GM23338 (cell line): ENCODE measurements at regions not wholly inside any gene's neighbourhood (a gene's known extent, or its start where the extent isn't known, plus 50 kb on each side); places are given as distances from the start of the nearest gene placed in this dataset.

Experiments
- ATAC-seq: fragments of 200-7000 bp; cut with Tn5 transposase; 3 replicates; pipeline ENCODE4 v1.9.1; 2020
- DNase-seq: peaks from one replicate; pipeline ENCODE4 v3.0.0-alpha.2; 2015; ENCODE audit warnings: low spot score
- H2AFZ ChIP-seq: fragments of 200-600 bp; sonication (generic); 2 replicates; pipeline ENCODE4 v1.8.0; 2016; ENCODE audit warnings: antibody characterized with exemption, mild to moderate bottlenecking, moderate library complexity
- H3F3A ChIP-seq: fragments of 200-600 bp; sonication (generic); replicated peaks from 2 replicates; pipeline ENCODE4 v1.8.0; 2017; ENCODE audit warnings: antibody characterized with exemption, mixed run types, low read depth
- H3K27ac ChIP-seq: fragments of 200-600 bp; sonication (generic); 2 replicates; pipeline ENCODE4 v1.6.1; 2016; ENCODE audit warnings: low read depth
- H3K27me3 ChIP-seq: fragments of 200-600 bp; sonication (generic); 2 replicates; pipeline ENCODE4 v1.8.0; 2016; ENCODE audit warnings: mild to moderate bottlenecking, mixed run types, moderate library complexity; ENCODE audit not compliant: insufficient read depth
- H3K36me3 ChIP-seq: fragments of 200-600 bp; sonication (generic); 2 replicates; pipeline ENCODE4 v1.8.0; 2016; ENCODE audit warnings: mild to moderate bottlenecking; ENCODE audit not compliant: insufficient read depth
- H3K4me1 ChIP-seq: fragments of 200-600 bp; sonication (generic); 2 replicates; pipeline ENCODE4 v1.8.0; 2016; ENCODE audit warnings: mild to moderate bottlenecking, moderate library complexity; ENCODE audit not compliant: insufficient read depth
- H3K4me2 ChIP-seq: fragments of 200-600 bp; sonication (generic); 2 replicates; pipeline ENCODE4 v1.7.1; 2017; ENCODE audit warnings: mixed run types
- H3K4me3 ChIP-seq: fragments of 200-600 bp; sonication (generic); 2 replicates; pipeline ENCODE4 v1.6.1; 2016; ENCODE audit warnings: mixed run types
- H3K79me2 ChIP-seq: fragments of 200-600 bp; sonication (generic); replicated peaks from 2 replicates; pipeline ENCODE4 v1.8.0; 2017; ENCODE audit warnings: mild to moderate bottlenecking; ENCODE audit not compliant: insufficient read depth
- H3K9me2 ChIP-seq: fragments of 200-600 bp; sonication (generic); 2 replicates; pipeline ENCODE4 v1.8.0; 2017; ENCODE audit not compliant: insufficient read depth
- H4K20me1 ChIP-seq: fragments of 200-600 bp; sonication (generic); replicated peaks from 2 replicates; pipeline ENCODE4 v1.8.0; 2017; ENCODE audit warnings: mild to moderate bottlenecking; ENCODE audit not compliant: insufficient read depth
- H3K27ac Mint-ChIP-seq: 2 replicates; pipeline ENCODE4 v1.8.0; 2020; ENCODE audit warnings: inconsistent platforms, mild to moderate bottlenecking, moderate library complexity, mixed read lengths
- H3K27me3 Mint-ChIP-seq: 3 replicates; pipeline ENCODE4 v1.8.0; 2022; ENCODE audit warnings: low read depth, mild to moderate bottlenecking, moderate library complexity, mixed read lengths, inconsistent platforms; ENCODE audit not compliant: insufficient read depth, poor library complexity
- H3K36me3 Mint-ChIP-seq: 3 replicates; pipeline ENCODE4 v1.8.0; 2021; ENCODE audit warnings: low read depth, mild to moderate bottlenecking, inconsistent platforms, moderate library complexity, mixed read lengths
- H3K4me1 Mint-ChIP-seq: 3 replicates; pipeline ENCODE4 v1.8.0; 2020; ENCODE audit warnings: mild to moderate bottlenecking, inconsistent platforms, mixed read lengths
- H3K4me3 Mint-ChIP-seq: 3 replicates; pipeline ENCODE4 v1.8.0; 2021; ENCODE audit warnings: moderate library complexity, mild to moderate bottlenecking, inconsistent platforms, mixed read lengths
- H3K9me3 Mint-ChIP-seq: 3 replicates; pipeline ENCODE4 v1.8.0; 2020; ENCODE audit warnings: moderate library complexity, mild to moderate bottlenecking, inconsistent platforms, mixed read lengths
- CREB1 ChIP-seq: fragments of 250-450 bp; sonication (Bioruptor Pico); IDR thresholded peaks from 2 replicates; pipeline ENCODE4 v1.5.0; 2020; ENCODE audit warnings: low read depth, mild to moderate bottlenecking, moderate library complexity
- EZH2 ChIP-seq: fragments of 200-600 bp; sonication (generic); IDR thresholded peaks from one replicate; pipeline ENCODE4 v1.8.0; 2017; ENCODE audit warnings: antibody characterized with exemption, mild to moderate bottlenecking, low read depth; ENCODE audit not compliant: unreplicated experiment
- EZH2phosphoT487 ChIP-seq: fragments of 200-600 bp; sonication (generic); IDR thresholded peaks from one replicate; pipeline ENCODE4 v1.8.1; 2018; ENCODE audit warnings: antibody characterized with exemption; ENCODE audit not compliant: unreplicated experiment
- JUNB ChIP-seq: IDR thresholded peaks from one replicate; pipeline ENCODE4 v1.6.1; 2016; ENCODE audit warnings: antibody characterized with exemption; ENCODE audit not compliant: unreplicated experiment
- POLR2AphosphoS5 ChIP-seq: IDR thresholded peaks from 2 replicates; pipeline ENCODE4 v1.6.1; 2016; ENCODE audit warnings: antibody characterized with exemption, low read depth
- STAT1 ChIP-seq: IDR thresholded peaks from one replicate; pipeline ENCODE4 v1.6.1; 2016; ENCODE audit warnings: antibody characterized with exemption; ENCODE audit not compliant: unreplicated experiment
- ZNF114 ChIP-seq: fragments of 250-450 bp; sonication (Bioruptor Pico); IDR thresholded peaks from 2 replicates; pipeline ENCODE4 v1.5.0; 2020; ENCODE audit warnings: mild to moderate bottlenecking, moderate library complexity
- ZNF331 ChIP-seq: fragments of 250-450 bp; sonication (Bioruptor Pico); IDR thresholded peaks from 2 replicates; pipeline ENCODE4 v1.5.0; 2020; ENCODE audit warnings: low read depth, mild to moderate bottlenecking, moderate library complexity
- TF ChIP-seq, protein P1 (sequence below), 2 experiments: fragments of 200-600 bp in 1 of 2; sonication (generic) in 1 of 2; conservative IDR thresholded peaks; 2 replicates each; pipeline versions ENCODE4 v1.5.1 to v1.6.1; 2016 to 2017; ENCODE audit warnings: antibody characterized with exemption in 2 of 2, low read depth in 2 of 2, mild to moderate bottlenecking in 2 of 2, moderate library complexity in 1 of 2
- TF ChIP-seq, protein P2 (sequence below): IDR thresholded peaks from 2 replicates; pipeline ENCODE4 v1.6.1; 2016; ENCODE audit warnings: antibody characterized with exemption
- TF ChIP-seq, protein P3 (sequence below): IDR thresholded peaks from one replicate; pipeline ENCODE4 v1.6.1; 2018; ENCODE audit warnings: antibody characterized with exemption; ENCODE audit not compliant: unreplicated experiment

DNA sequence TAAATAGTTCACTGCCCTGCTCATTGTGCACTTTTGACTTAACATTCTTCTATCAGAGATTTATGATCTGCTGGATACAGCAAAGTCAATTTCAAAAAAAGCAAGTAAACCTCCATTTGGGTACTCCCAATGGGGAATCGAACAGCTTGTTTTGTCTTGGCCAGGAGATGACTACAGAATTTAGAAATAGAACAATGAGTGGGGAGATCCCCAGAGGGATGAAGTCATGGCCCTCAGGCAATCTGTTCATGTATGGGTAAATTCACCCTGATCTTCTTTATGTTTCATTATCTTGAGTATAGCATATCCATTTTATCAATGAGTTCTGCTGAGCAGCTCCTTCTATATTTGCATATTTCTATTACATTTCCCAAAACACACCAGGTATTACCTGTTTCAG lies 1681.9 kb downstream of the HACE1 start (continued):
- no peak for TF ChIP-seq EZH2
- TF ChIP-seq EZH2phosphoT487 = no peak
- TF ChIP-seq, protein P1, sequence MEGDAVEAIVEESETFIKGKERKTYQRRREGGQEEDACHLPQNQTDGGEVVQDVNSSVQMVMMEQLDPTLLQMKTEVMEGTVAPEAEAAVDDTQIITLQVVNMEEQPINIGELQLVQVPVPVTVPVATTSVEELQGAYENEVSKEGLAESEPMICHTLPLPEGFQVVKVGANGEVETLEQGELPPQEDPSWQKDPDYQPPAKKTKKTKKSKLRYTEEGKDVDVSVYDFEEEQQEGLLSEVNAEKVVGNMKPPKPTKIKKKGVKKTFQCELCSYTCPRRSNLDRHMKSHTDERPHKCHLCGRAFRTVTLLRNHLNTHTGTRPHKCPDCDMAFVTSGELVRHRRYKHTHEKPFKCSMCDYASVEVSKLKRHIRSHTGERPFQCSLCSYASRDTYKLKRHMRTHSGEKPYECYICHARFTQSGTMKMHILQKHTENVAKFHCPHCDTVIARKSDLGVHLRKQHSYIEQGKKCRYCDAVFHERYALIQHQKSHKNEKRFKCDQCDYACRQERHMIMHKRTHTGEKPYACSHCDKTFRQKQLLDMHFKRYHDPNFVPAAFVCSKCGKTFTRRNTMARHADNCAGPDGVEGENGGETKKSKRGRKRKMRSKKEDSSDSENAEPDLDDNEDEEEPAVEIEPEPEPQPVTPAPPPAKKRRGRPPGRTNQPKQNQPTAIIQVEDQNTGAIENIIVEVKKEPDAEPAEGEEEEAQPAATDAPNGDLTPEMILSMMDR (conservative IDR thresholded peaks at IDR 0.05; ENCODE audit: low read depth in 2 of 2) = no peak
- TF ChIP-seq, protein P2, sequence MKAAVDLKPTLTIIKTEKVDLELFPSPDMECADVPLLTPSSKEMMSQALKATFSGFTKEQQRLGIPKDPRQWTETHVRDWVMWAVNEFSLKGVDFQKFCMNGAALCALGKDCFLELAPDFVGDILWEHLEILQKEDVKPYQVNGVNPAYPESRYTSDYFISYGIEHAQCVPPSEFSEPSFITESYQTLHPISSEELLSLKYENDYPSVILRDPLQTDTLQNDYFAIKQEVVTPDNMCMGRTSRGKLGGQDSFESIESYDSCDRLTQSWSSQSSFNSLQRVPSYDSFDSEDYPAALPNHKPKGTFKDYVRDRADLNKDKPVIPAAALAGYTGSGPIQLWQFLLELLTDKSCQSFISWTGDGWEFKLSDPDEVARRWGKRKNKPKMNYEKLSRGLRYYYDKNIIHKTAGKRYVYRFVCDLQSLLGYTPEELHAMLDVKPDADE = no peak
- no peak for TF ChIP-seq ZNF114
- no peak for TF ChIP-seq ZNF331 (CRISPR knock-in tag)
- TF ChIP-seq JUNB = no peak
- TF ChIP-seq CREB1 (CRISPR knock-in tag) = no peak
- TF ChIP-seq, protein P3, sequence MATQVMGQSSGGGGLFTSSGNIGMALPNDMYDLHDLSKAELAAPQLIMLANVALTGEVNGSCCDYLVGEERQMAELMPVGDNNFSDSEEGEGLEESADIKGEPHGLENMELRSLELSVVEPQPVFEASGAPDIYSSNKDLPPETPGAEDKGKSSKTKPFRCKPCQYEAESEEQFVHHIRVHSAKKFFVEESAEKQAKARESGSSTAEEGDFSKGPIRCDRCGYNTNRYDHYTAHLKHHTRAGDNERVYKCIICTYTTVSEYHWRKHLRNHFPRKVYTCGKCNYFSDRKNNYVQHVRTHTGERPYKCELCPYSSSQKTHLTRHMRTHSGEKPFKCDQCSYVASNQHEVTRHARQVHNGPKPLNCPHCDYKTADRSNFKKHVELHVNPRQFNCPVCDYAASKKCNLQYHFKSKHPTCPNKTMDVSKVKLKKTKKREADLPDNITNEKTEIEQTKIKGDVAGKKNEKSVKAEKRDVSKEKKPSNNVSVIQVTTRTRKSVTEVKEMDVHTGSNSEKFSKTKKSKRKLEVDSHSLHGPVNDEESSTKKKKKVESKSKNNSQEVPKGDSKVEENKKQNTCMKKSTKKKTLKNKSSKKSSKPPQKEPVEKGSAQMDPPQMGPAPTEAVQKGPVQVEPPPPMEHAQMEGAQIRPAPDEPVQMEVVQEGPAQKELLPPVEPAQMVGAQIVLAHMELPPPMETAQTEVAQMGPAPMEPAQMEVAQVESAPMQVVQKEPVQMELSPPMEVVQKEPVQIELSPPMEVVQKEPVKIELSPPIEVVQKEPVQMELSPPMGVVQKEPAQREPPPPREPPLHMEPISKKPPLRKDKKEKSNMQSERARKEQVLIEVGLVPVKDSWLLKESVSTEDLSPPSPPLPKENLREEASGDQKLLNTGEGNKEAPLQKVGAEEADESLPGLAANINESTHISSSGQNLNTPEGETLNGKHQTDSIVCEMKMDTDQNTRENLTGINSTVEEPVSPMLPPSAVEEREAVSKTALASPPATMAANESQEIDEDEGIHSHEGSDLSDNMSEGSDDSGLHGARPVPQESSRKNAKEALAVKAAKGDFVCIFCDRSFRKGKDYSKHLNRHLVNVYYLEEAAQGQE = no peak
- TF ChIP-seq POLR2AphosphoS5 = no peak
- no peak for TF ChIP-seq STAT1

DNA sequence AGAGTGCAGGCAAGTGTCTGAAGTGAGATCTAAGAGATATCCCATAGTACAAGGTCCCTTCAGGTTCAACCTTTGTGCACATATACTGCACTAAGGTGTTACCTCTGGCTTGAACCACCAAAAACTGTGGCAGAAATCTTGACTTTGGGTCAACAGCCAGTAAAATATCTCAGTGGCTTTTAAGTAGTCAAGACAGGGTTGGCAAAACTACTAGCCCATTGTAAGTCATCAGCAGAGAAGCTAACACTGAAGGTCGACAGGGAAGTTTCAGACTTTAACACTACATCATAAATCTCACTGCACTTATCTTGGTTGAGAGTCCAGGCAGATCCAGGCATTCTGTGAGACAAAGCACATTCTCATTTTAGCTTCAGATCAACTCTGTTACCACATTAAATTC lies 1684.7 kb downstream of the HACE1 start:
- H3K4me1 Mint-ChIP-seq = no peaks in the 10 kb centered on the region
- Histone ChIP-seq H3K79me2 (no peaks in the 10 kb centered on the region), H3K36me3 (no peaks in the 10 kb centered on the region), H3F3A (no peaks in the 10 kb centered on the region), H3K27me3 (no peaks in the 10 kb centered on the region), H3K4me1 (no peaks in the 10 kb centered on the region), H3K27ac (no peak overlapping the region), H3K4me3 (no peak overlapping the region), H4K20me1 (no peaks in the 10 kb centered on the region), H3K9me2 (no peaks in the 10 kb centered on the region), H2AFZ (no peak overlapping the region), H3K4me2 (no peak overlapping the region)
- no peak overlapping the region for H3K4me3 Mint-ChIP-seq
- no peak overlapping the region for H3K27ac Mint-ChIP-seq
- no peaks in the 10 kb centered on the region for H3K27me3 Mint-ChIP-seq
- H3K9me3 Mint-ChIP-seq = no peaks in the 10 kb centered on the region
- no peak for ATAC-seq
- H3K36me3 Mint-ChIP-seq = no peaks in the 10 kb centered on the region
- no peak for DNase-seq
- no peak for TF ChIP-seq STAT1
- TF ChIP-seq, protein P1 (conservative IDR thresholded peaks at IDR 0.05; ENCODE audit: low read depth in 2 of 2) = no peak
- no peak for TF ChIP-seq JUNB
- no peak for TF ChIP-seq POLR2AphosphoS5
